ENCODE measurements at regions not wholly inside any gene's neighbourhood (a gene's known extent, or its start where the extent isn't known, plus 50 kb on each side); places are given as distances from the start of the nearest gene placed in this dataset.

DNA sequence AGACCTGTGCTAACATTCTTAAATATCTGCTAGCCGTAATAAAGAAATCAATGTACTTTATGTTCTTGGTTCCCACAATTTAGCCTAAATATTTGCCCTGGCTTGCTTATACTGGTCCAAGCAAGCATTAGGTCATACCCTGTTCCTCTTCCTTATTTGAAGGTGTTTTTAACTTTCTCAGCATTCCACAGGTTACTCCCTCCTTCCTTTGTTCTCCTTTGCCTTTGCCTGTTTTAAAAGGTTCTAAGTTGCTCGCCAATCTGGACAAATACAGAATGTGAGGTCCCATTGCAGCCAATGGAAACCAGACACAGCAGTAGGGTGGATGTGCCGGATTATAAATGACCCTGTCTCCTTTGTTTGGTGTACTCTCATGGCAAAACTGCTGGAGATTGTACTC, 436.8 kb upstream of the PCDH7 start:
- TF ChIP-seq, protein P1, sequence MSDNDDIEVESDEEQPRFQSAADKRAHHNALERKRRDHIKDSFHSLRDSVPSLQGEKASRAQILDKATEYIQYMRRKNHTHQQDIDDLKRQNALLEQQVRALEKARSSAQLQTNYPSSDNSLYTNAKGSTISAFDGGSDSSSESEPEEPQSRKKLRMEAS (IDR thresholded peaks at IDR 0.05): no peak
- TF ChIP-seq EP300 (IDR thresholded peaks at IDR 0.05; ENCODE audit: borderline replicate concordance): no peak
- TF ChIP-seq TAF1 (IDR thresholded peaks at IDR 0.05; ENCODE audit: low read depth): no peak
- TF ChIP-seq YY1 (IDR thresholded peaks at IDR 0.05; ENCODE audit: low read depth): no peak
- TF ChIP-seq, protein P2, sequence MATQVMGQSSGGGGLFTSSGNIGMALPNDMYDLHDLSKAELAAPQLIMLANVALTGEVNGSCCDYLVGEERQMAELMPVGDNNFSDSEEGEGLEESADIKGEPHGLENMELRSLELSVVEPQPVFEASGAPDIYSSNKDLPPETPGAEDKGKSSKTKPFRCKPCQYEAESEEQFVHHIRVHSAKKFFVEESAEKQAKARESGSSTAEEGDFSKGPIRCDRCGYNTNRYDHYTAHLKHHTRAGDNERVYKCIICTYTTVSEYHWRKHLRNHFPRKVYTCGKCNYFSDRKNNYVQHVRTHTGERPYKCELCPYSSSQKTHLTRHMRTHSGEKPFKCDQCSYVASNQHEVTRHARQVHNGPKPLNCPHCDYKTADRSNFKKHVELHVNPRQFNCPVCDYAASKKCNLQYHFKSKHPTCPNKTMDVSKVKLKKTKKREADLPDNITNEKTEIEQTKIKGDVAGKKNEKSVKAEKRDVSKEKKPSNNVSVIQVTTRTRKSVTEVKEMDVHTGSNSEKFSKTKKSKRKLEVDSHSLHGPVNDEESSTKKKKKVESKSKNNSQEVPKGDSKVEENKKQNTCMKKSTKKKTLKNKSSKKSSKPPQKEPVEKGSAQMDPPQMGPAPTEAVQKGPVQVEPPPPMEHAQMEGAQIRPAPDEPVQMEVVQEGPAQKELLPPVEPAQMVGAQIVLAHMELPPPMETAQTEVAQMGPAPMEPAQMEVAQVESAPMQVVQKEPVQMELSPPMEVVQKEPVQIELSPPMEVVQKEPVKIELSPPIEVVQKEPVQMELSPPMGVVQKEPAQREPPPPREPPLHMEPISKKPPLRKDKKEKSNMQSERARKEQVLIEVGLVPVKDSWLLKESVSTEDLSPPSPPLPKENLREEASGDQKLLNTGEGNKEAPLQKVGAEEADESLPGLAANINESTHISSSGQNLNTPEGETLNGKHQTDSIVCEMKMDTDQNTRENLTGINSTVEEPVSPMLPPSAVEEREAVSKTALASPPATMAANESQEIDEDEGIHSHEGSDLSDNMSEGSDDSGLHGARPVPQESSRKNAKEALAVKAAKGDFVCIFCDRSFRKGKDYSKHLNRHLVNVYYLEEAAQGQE (IDR thresholded peaks at IDR 0.05; ENCODE audit: low read depth): no peak
- TF ChIP-seq CEBPB (IDR thresholded peaks at IDR 0.05): no peak
- TF ChIP-seq TEAD4 (IDR thresholded peaks at IDR 0.05): no peak
- TF ChIP-seq FOXM1 (IDR thresholded peaks at IDR 0.05; ENCODE audit: borderline replicate concordance, low read depth): no peak

Measured in Ishikawa (cell line).